ENCODE measurements at regions not wholly inside any gene's neighbourhood (a gene's known extent, or its start where the extent isn't known, plus 50 kb on each side); places are given as distances from the start of the nearest gene placed in this dataset.

- no peak for DNase-seq (ENCODE audit: low read depth, low spot score)
- no peak overlapping the region for H3K4me2 ChIP-seq (ENCODE audit: control insufficient read depth, extremely low read depth, insufficient read depth, low read depth, low read length)
- no peaks in the 10 kb centered on the region for H4K20me1 ChIP-seq (ENCODE audit: control insufficient read depth, extremely low read depth, insufficient read depth, low read length)
- H3K36me3 ChIP-seq (ENCODE audit: control insufficient read depth in 2 of 2, extremely low read depth in 1 of 2, insufficient read depth in 2 of 2, low read length in 2 of 2): no peaks in the 10 kb centered on the region
- no peak overlapping the region for H3K9ac ChIP-seq (ENCODE audit: control insufficient read depth, extremely low read depth, insufficient read depth, low read length)
- H3K9me3 ChIP-seq (ENCODE audit: control insufficient read depth, low read depth, low read length): no peaks in the 10 kb centered on the region
- dilution Hi-C loops (cut with MboI; ENCODE audit: extremely low pct_ligation_motif_present, low sequenced_read_pairs): no loop called here
- H3K4me1 ChIP-seq (ENCODE audit: control insufficient read depth, extremely low read depth, insufficient read depth, low read length): no peaks in the 10 kb centered on the region
- H3K27ac ChIP-seq (ENCODE audit: control insufficient read depth, insufficient read depth, low read length): no peak overlapping the region
- no peak for FAIRE-seq
- no peaks in the 10 kb centered on the region for H3K27me3 ChIP-seq (ENCODE audit: control insufficient read depth, extremely low read depth, insufficient read depth, low read length)
- H3K9me1 ChIP-seq (ENCODE audit: control insufficient read depth, extremely low read depth, insufficient read depth, low read length): no peaks in the 10 kb centered on the region
- H3K79me2 ChIP-seq (ENCODE audit: control insufficient read depth, insufficient read depth, low read length): no peaks in the 10 kb centered on the region
- TF ChIP-seq CTCF (optimal IDR thresholded peaks at IDR 0.05 in 1 of 3, IDR thresholded peaks at IDR 0.05 in 1 of 3, conservative IDR thresholded peaks at IDR 0.05 in 1 of 3; ENCODE audit: extremely low read depth in 1 of 3, insufficient read depth in 2 of 3, low read length in 3 of 3) (no peak), EZH2 (IDR thresholded peaks at IDR 0.05; ENCODE audit: low read length) (no peak)
- no peak overlapping the region for H3K4me3 ChIP-seq (ENCODE audit: control insufficient read depth in 2 of 3, extremely low read depth in 1 of 3, insufficient read depth in 2 of 3, low read depth in 1 of 3, low read length in 3 of 3)
- no peak overlapping the region for H2AFZ ChIP-seq (ENCODE audit: control insufficient read depth, low read length)
These were observed 145.0 kb upstream of the SMC2 start for GRCh38 chr9:103949096-103949495.

- Histone ChIP-seq H2AFZ (ENCODE audit: control insufficient read depth, low read length) (no peak overlapping the region), H3K9me1 (ENCODE audit: control insufficient read depth, extremely low read depth, insufficient read depth, low read length) (no peaks in the 10 kb centered on the region), H3K9me3 (ENCODE audit: control insufficient read depth, low read depth, low read length) (no peaks in the 10 kb centered on the region), H3K27ac (ENCODE audit: control insufficient read depth, insufficient read depth, low read length) (no peak overlapping the region), H4K20me1 (ENCODE audit: control insufficient read depth, extremely low read depth, insufficient read depth, low read length) (no peaks in the 10 kb centered on the region), H3K36me3 (ENCODE audit: control insufficient read depth in 2 of 2, extremely low read depth in 1 of 2, insufficient read depth in 2 of 2, low read length in 2 of 2) (no peaks in the 10 kb centered on the region), H3K9ac (ENCODE audit: control insufficient read depth, extremely low read depth, insufficient read depth, low read length) (no peak overlapping the region), H3K79me2 (ENCODE audit: control insufficient read depth, insufficient read depth, low read length) (no peaks in the 10 kb centered on the region), H3K4me2 (ENCODE audit: control insufficient read depth, extremely low read depth, insufficient read depth, low read depth, low read length) (no peak overlapping the region), H3K4me1 (ENCODE audit: control insufficient read depth, extremely low read depth, insufficient read depth, low read length) (no peaks in the 10 kb centered on the region), H3K4me3 (ENCODE audit: control insufficient read depth in 2 of 3, extremely low read depth in 1 of 3, insufficient read depth in 2 of 3, low read depth in 1 of 3, low read length in 3 of 3) (no peak overlapping the region), H3K27me3 (ENCODE audit: control insufficient read depth, extremely low read depth, insufficient read depth, low read length) (no peaks in the 10 kb centered on the region)
- no peak for DNase-seq (ENCODE audit: low read depth, low spot score)
- no peak for FAIRE-seq
- TF ChIP-seq EZH2 (IDR thresholded peaks at IDR 0.05; ENCODE audit: low read length) (no peak), CTCF (optimal IDR thresholded peaks at IDR 0.05 in 1 of 3, IDR thresholded peaks at IDR 0.05 in 1 of 3, conservative IDR thresholded peaks at IDR 0.05 in 1 of 3; ENCODE audit: extremely low read depth in 1 of 3, insufficient read depth in 2 of 3, low read length in 3 of 3) (no peak)
- dilution Hi-C loops (cut with MboI; ENCODE audit: extremely low pct_ligation_motif_present, low sequenced_read_pairs): no loop called here
These were observed 116.9 kb upstream of the SMC2 start for GRCh38 chr9:103977163-103977562.

All from keratinocyte (primary cell).